GM23248 (cell line): ENCODE measurements at regions not wholly inside any gene's neighbourhood (a gene's known extent, or its start where the extent isn't known, plus 50 kb on each side); places are given as distances from the start of the nearest gene placed in this dataset.

Source experiments
- DNase-seq: peaks from one replicate; pipeline ENCODE4 v3.0.0-alpha.2; 2015
- H2AFZ ChIP-seq: fragments of 200-600 bp; sonication (generic); 2 replicates; pipeline ENCODE4 v1.6.1; 2016; ENCODE audit warnings: antibody characterized with exemption
- H3F3A ChIP-seq: fragments of 200-600 bp; sonication (generic); 2 replicates; pipeline ENCODE4 v1.6.1; 2016; ENCODE audit warnings: mild to moderate bottlenecking, antibody characterized with exemption, mixed run types; ENCODE audit not compliant: insufficient read depth
- H3K27ac ChIP-seq: fragments of 200-600 bp; sonication (generic); 2 replicates; pipeline ENCODE4 v1.5.1; 2016; ENCODE audit warnings: mild to moderate bottlenecking
- H3K27me3 ChIP-seq: fragments of 200-600 bp; sonication (generic); replicated peaks from 2 replicates; pipeline ENCODE4 v1.6.1; 2016; ENCODE audit warnings: mild to moderate bottlenecking; ENCODE audit not compliant: insufficient read depth
- H3K36me3 ChIP-seq: fragments of 200-600 bp; sonication (generic); 2 replicates; pipeline ENCODE4 v1.6.1; 2016; ENCODE audit warnings: low read depth, mild to moderate bottlenecking
- H3K4me1 ChIP-seq: fragments of 200-600 bp; sonication (generic); 2 replicates; pipeline ENCODE4 v1.6.1; 2016; ENCODE audit warnings: mild to moderate bottlenecking; ENCODE audit not compliant: insufficient read depth
- H3K4me2 ChIP-seq: fragments of 200-600 bp; sonication (generic); one replicate; pipeline ENCODE4 v1.6.1; 2016; ENCODE audit warnings: mild to moderate bottlenecking; ENCODE audit not compliant: unreplicated experiment
- H3K4me3 ChIP-seq: fragments of 200-600 bp; sonication (generic); 2 replicates; pipeline ENCODE4 v1.5.1; 2016; ENCODE audit warnings: mild to moderate bottlenecking
- H3K79me2 ChIP-seq: fragments of 200-600 bp; sonication (generic); 2 replicates; pipeline ENCODE4 v1.6.1; 2016; ENCODE audit warnings: mild to moderate bottlenecking; ENCODE audit not compliant: insufficient read depth
- H3K9ac ChIP-seq: fragments of 200-600 bp; sonication (generic); 2 replicates; pipeline ENCODE4 v1.6.1; 2016; ENCODE audit warnings: mild to moderate bottlenecking
- H3K9me2 ChIP-seq: fragments of 200-600 bp; sonication (generic); 2 replicates; pipeline ENCODE4 v1.6.1; 2016; ENCODE audit warnings: mixed run types, mild to moderate bottlenecking, moderate library complexity; ENCODE audit not compliant: insufficient read depth
- H3K9me3 ChIP-seq: fragments of 200-600 bp; sonication (generic); one replicate; pipeline ENCODE4 v1.6.1; 2017; ENCODE audit warnings: low read depth
- H4K20me1 ChIP-seq: fragments of 200-600 bp; sonication (generic); 2 replicates; pipeline ENCODE4 v1.6.0; 2016; ENCODE audit not compliant: insufficient read depth
- EZH2 ChIP-seq: fragments of 200-600 bp; sonication (generic); IDR thresholded peaks from 2 replicates; pipeline ENCODE4 v1.6.1; 2018; ENCODE audit warnings: antibody characterized with exemption, mild to moderate bottlenecking; ENCODE audit not compliant: insufficient read depth, poor library complexity, severe bottlenecking
- EZH2phosphoT487 ChIP-seq: fragments of 200-600 bp; sonication (generic); IDR thresholded peaks from 2 replicates; pipeline ENCODE4 v1.6.1; 2018; ENCODE audit warnings: antibody characterized with exemption, moderate library complexity, mild to moderate bottlenecking, low read depth; ENCODE audit not compliant: insufficient read depth
- WGBS, 2 experiments: methylation state at CpG; one replicate each; pipeline ENCODE4 v1.1.6; 2015 to 2017; ENCODE audit warnings: low lambda C conversion rate in 2 of 2, low coverage in 1 of 2; ENCODE audit errors: missing lambda C conversion rate in 2 of 2; 5-methylcytosine and 5-hydroxymethylcytosine counted together
- in situ Hi-C: fragments of 300-500 bp; cut with MboI; formaldehyde crosslinking; loops from 2 replicates; pipeline ENCODE4 v1.15.0; 2020

GRCh38 chr16:82454566-82454965 lies 172.2 kb upstream of the CDH13 start:
- peaks cover 29% of the 10 kb centered on the region for H3K27me3 ChIP-seq
- no peaks in the 10 kb centered on the region for H3K4me1 ChIP-seq
- no peaks in the 10 kb centered on the region for H3K9me3 ChIP-seq
- no peaks in the 10 kb centered on the region for H3K79me2 ChIP-seq
- WGBS, 2 experiments: 56 to 59% methylated on average over 6 of the region's 6 CpGs
- H3K4me2 ChIP-seq: no peak overlapping the region
- TF ChIP-seq EZH2phosphoT487: no peak
- TF ChIP-seq EZH2: no peak
- H4K20me1 ChIP-seq: no peaks in the 10 kb centered on the region
- no peak overlapping the region for H3K27ac ChIP-seq
- no peak for DNase-seq
- no peak overlapping the region for H2AFZ ChIP-seq
- H3F3A ChIP-seq: no peaks in the 10 kb centered on the region
- H3K4me3 ChIP-seq: no peak overlapping the region
- in situ Hi-C loops: no loop called here
- no peak overlapping the region for H3K9ac ChIP-seq
- H3K36me3 ChIP-seq: no peaks in the 10 kb centered on the region
- no peaks in the 10 kb centered on the region for H3K9me2 ChIP-seq

GRCh38 chr16:82454152-82454551 lies 172.6 kb upstream of the CDH13 start:
- Histone ChIP-seq H3K27me3 (peaks cover 29% of the 10 kb centered on the region), H3K4me2 (no peak overlapping the region), H4K20me1 (no peaks in the 10 kb centered on the region), H3K4me1 (no peaks in the 10 kb centered on the region), H3K27ac (no peak overlapping the region), H3K79me2 (no peaks in the 10 kb centered on the region), H3K4me3 (no peak overlapping the region), H3K9me3 (no peaks in the 10 kb centered on the region), H2AFZ (no peak overlapping the region), H3K9ac (no peak overlapping the region), H3F3A (no peaks in the 10 kb centered on the region), H3K9me2 (no peaks in the 10 kb centered on the region), H3K36me3 (no peaks in the 10 kb centered on the region)
- DNase-seq: no peak
- TF ChIP-seq EZH2phosphoT487: no peak
- no peak for TF ChIP-seq EZH2
- 40 to 45% methylated on average over 4 of the region's 4 CpGs for WGBS, 2 experiments
- in situ Hi-C loops: no loop called here

- TF ChIP-seq EZH2 (no peak), EZH2phosphoT487 (no peak)
- Histone ChIP-seq H3K27ac (no peak overlapping the region), H3K4me3 (no peak overlapping the region), H3K9me3 (no peaks in the 10 kb centered on the region), H3F3A (no peaks in the 10 kb centered on the region), H3K79me2 (no peaks in the 10 kb centered on the region), H3K27me3 (peaks cover 26% of the 10 kb centered on the region), H3K4me2 (no peak overlapping the region), H3K4me1 (no peaks in the 10 kb centered on the region), H2AFZ (no peak overlapping the region), H3K9ac (no peak overlapping the region), H4K20me1 (no peaks in the 10 kb centered on the region), H3K36me3 (no peaks in the 10 kb centered on the region), H3K9me2 (no peaks in the 10 kb centered on the region)
- DNase-seq: no peak
- in situ Hi-C loops: no loop called here
- 52 to 58% methylated on average over 11 of the region's 11 CpGs for WGBS, 2 experiments
These were observed 174.6 kb upstream of the CDH13 start for GRCh38 chr16:82452004-82452756.

GRCh38 chr16:82451449-82451848 lies 175.3 kb upstream of the CDH13 start:
- WGBS, 2 experiments: 40 to 42% methylated on average over 3 of the region's 3 CpGs
- Histone ChIP-seq H3K9me3 (no peaks in the 10 kb centered on the region), H3K36me3 (no peaks in the 10 kb centered on the region), H4K20me1 (no peaks in the 10 kb centered on the region), H2AFZ (no peak overlapping the region), H3K79me2 (no peaks in the 10 kb centered on the region), H3K27me3 (peaks cover 26% of the 10 kb centered on the region), H3F3A (no peaks in the 10 kb centered on the region), H3K4me1 (no peaks in the 10 kb centered on the region), H3K9ac (no peak overlapping the region), H3K4me3 (no peak overlapping the region), H3K9me2 (no peaks in the 10 kb centered on the region), H3K4me2 (no peak overlapping the region), H3K27ac (no peak overlapping the region)
- DNase-seq: no peak
- in situ Hi-C loops: no loop called here
- TF ChIP-seq EZH2 (no peak), EZH2phosphoT487 (no peak)
